Esophagus squamous epithelium (tissue), 4 donors: ENCODE measurements at regions not wholly inside any gene's neighbourhood (a gene's known extent, or its start where the extent isn't known, plus 50 kb on each side); places are given as distances from the start of the nearest gene placed in this dataset.

Experiments
- POLR2A ChIP-seq, 4 donors: fragments of 450-650 bp; IDR thresholded peaks; one replicate each; pipeline ENCODE4 v1.6.1; 2017; ENCODE audit warnings: antibody characterized with exemption in 4 of 4, mild to moderate bottlenecking in 4 of 4, moderate library complexity in 3 of 4
- TF ChIP-seq, protein P1 (sequence below), 6 experiments: fragments of 450-650 bp in 4 of 6; fragments of 200-600 bp in 2 of 6; sonication (generic) in 2 of 6; IDR thresholded peaks; one replicate each; pipeline ENCODE4 v1.5.1; 2016 to 2019; ENCODE audit warnings: antibody characterized with exemption in 6 of 6, mild to moderate bottlenecking in 4 of 6, moderate library complexity in 4 of 6

DNA sequence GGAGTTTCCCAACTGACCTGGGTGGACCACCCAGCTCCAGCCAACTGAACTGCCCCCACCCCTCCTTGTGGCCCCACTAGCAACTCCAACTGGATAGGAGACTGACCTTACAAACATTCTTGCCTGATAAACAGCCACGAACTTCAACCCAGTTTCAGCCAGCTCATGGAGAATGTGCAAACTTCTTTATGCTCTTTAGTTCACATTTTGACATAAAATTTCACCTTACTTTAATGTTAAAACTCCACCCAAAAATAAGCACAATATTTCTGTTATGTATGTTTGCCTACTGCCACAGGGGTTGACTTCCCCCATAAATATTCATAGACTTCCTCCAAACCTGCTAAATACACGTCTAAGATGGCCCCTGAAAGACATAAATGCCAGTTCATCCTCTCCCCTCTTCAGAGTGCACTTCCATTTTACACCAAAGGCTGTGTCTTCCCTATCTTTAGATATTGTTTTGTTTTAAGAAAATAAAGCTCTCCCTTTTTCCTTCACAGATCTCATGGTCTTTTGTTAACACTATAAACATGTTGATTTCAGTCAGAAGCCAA is 643.7 kb downstream of the EPM2A start:
- TF ChIP-seq, protein P1, sequence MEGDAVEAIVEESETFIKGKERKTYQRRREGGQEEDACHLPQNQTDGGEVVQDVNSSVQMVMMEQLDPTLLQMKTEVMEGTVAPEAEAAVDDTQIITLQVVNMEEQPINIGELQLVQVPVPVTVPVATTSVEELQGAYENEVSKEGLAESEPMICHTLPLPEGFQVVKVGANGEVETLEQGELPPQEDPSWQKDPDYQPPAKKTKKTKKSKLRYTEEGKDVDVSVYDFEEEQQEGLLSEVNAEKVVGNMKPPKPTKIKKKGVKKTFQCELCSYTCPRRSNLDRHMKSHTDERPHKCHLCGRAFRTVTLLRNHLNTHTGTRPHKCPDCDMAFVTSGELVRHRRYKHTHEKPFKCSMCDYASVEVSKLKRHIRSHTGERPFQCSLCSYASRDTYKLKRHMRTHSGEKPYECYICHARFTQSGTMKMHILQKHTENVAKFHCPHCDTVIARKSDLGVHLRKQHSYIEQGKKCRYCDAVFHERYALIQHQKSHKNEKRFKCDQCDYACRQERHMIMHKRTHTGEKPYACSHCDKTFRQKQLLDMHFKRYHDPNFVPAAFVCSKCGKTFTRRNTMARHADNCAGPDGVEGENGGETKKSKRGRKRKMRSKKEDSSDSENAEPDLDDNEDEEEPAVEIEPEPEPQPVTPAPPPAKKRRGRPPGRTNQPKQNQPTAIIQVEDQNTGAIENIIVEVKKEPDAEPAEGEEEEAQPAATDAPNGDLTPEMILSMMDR (IDR thresholded peaks at IDR 0.05), result no peak
- TF ChIP-seq POLR2A (IDR thresholded peaks at IDR 0.05), result no peak
